ENCODE measurements at regions not wholly inside any gene's neighbourhood (a gene's known extent, or its start where the extent isn't known, plus 50 kb on each side); places are given as distances from the start of the nearest gene placed in this dataset.

- TF ChIP-seq POLR2A (IDR thresholded peaks at IDR 0.05) (no peak), CTCF (IDR thresholded peaks at IDR 0.05) (no peak)
Observed at GRCh38 chr10:80713398-80713928, 175.8 kb downstream of the SH2D4B start.

All from lower leg skin (tissue), 3 donors.